BE2C (cell line): ENCODE measurements at regions not wholly inside any gene's neighbourhood (a gene's known extent, or its start where the extent isn't known, plus 50 kb on each side); places are given as distances from the start of the nearest gene placed in this dataset.

ENCODE experiments used
- DNase-seq: peaks from one replicate; pipeline ENCODE4 v3.0.0-alpha.2; 2020
- H3K27me3 ChIP-seq: fragments of 250-450 bp; sonication (Bioruptor Pico); 2 replicates; pipeline ENCODE4 v1.5.1; 2020; ENCODE audit warnings: mild to moderate bottlenecking
- H3K36me3 ChIP-seq: fragments of 250-450 bp; sonication (Bioruptor Pico); 2 replicates; pipeline ENCODE4 v1.5.1; 2020; ENCODE audit warnings: mild to moderate bottlenecking
- H3K4me1 ChIP-seq: fragments of 250-450 bp; sonication (Bioruptor Pico); 2 replicates; pipeline ENCODE4 v1.5.1; 2020
- H3K4me3 ChIP-seq: 2 replicates; pipeline ENCODE4 v1.5.1; 2011; ENCODE audit warnings: low read depth, low read length
- H3K9me3 ChIP-seq: fragments of 250-450 bp; sonication (Bioruptor Pico); 2 replicates; pipeline ENCODE4 v1.5.1; 2020
- CTCF ChIP-seq: IDR thresholded peaks from 2 replicates; pipeline ENCODE4 v1.5.1; 2012; ENCODE audit warnings: mild to moderate bottlenecking, low read depth, low read length

GRCh38 chr5:155091063-155091648, 77.6 kb downstream of the KIF4B start:
- no peak for TF ChIP-seq CTCF
- Histone ChIP-seq H3K4me3 (no peak overlapping the region), H3K9me3 (no peaks in the 10 kb centered on the region), H3K36me3 (no peaks in the 10 kb centered on the region), H3K4me1 (no peaks in the 10 kb centered on the region), H3K27me3 (no peaks in the 10 kb centered on the region; the same call in 1 of the 2 replicates)
- DNase-seq: no peak

DNA sequence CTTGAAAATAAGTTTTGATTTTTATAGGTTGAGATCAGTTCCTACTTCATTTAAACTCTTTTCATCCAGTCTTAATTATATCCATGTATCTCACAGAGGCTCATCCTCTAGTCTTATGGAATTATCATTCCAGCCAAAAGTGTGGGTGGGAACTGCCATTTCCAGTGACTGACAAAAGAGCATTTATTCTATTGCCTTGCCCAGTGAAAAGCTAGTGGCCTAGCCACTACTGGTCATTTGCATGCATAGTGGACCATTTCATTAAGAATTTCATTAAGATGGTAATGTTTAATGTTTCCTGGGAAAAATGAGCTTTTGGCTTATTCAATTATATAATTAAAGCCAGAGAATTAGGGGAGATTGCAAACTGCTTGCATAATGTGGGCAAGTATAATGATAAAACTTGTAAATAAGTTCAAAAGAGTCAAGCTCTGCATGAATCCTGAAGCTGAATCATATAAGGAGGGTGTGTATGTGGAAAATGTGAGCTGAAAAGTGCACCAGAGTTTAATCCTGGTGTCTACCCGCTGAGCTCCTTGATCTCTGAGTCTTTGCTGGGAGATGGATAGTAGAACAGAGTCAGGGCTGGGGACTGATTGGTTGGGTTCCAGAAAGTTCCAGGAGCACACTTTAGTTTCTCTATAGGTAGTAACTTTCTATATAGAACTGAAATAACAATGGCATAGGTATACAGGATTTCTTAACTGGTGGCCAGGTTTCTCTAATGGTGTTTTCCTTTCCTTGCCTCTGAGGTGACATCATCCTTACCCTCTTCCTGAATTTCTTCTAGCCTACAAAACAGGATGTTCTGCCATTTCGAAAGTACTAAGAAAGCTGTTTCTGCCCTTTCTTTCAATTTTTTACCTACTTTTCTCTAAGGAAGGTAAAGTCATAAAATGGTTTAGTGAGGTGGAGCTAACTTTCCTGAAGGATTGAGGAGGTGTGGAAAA, 78.5 kb downstream of the KIF4B start:
- no peak for TF ChIP-seq CTCF
- H3K27me3 ChIP-seq: no peaks in the 10 kb centered on the region; the same call in 1 of the 2 replicates
- H3K4me3 ChIP-seq: no peak overlapping the region
- H3K9me3 ChIP-seq: no peaks in the 10 kb centered on the region
- no peaks in the 10 kb centered on the region for H3K4me1 ChIP-seq
- H3K36me3 ChIP-seq: no peaks in the 10 kb centered on the region
- DNase-seq: no peak

- no peaks in the 10 kb centered on the region for H3K9me3 ChIP-seq
- TF ChIP-seq CTCF: no peak
- no peaks in the 10 kb centered on the region for H3K4me1 ChIP-seq
- no peak overlapping the region for H3K4me3 ChIP-seq
- no peaks in the 10 kb centered on the region for H3K36me3 ChIP-seq
- no peaks in the 10 kb centered on the region; the same call in 1 of the 2 replicates for H3K27me3 ChIP-seq
- no peak for DNase-seq
Measured at GRCh38 chr5:155094455-155094854, 80.9 kb downstream of the KIF4B start.

DNA sequence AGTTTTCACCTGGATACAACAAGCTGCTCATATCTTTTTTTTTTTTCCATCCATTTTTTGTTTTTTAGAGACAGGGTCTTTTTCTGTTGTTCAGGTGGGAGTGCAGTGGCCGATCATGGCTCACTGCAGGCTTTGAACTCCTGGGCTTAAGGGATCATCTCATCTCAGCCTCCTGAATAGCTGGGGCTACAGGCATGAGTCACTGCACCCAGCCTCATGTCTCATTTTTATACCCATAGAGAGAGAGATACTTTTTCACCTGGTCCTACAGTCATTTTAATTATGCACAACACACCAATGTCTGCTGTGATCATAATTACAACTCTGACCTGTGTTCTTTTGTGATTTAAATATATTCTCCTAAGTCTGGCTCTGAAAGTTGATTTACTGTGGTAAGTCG, 84.4 kb downstream of the KIF4B start:
- Histone ChIP-seq H3K27me3 (no peaks in the 10 kb centered on the region; the same call in 1 of the 2 replicates), H3K4me3 (no peak overlapping the region)
- no peak for TF ChIP-seq CTCF

DNA sequence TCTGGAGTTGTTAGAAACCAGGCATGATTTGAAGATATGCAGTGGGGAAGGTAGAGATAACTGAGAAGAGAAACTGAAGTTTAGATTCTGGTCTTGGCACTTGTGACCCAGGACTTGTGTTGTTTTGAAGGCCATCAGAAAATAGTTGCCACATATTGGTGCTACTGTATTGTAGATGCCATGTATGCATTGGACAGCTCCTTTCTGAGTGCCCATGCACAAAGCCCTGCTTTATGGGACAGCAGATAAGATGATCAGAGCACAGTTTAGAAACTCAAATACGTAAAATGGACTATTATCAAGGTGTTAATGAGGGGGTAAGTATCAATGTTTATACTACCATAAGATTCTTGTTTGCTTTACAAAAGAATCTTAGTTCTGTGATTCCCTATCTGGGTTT, 84.9 kb downstream of the KIF4B start:
- Histone ChIP-seq H3K9me3 (no peaks in the 10 kb centered on the region), H3K27me3 (no peaks in the 10 kb centered on the region; the same call in 1 of the 2 replicates), H3K4me1 (no peaks in the 10 kb centered on the region), H3K36me3 (no peaks in the 10 kb centered on the region), H3K4me3 (no peak overlapping the region)
- DNase-seq: no peak
- TF ChIP-seq CTCF: no peak

More for the DNA sequence above, 84.4 kb downstream of the KIF4B start:
- Histone ChIP-seq H3K4me1 (no peaks in the 10 kb centered on the region), H3K36me3 (no peaks in the 10 kb centered on the region), H3K9me3 (no peaks in the 10 kb centered on the region)
- no peak for DNase-seq

GRCh38 chr5:155101697-155102096, 88.1 kb downstream of the KIF4B start:
- TF ChIP-seq CTCF: no peak
- Histone ChIP-seq H3K27me3 (no peaks in the 10 kb centered on the region), H3K9me3 (no peaks in the 10 kb centered on the region), H3K4me1 (no peaks in the 10 kb centered on the region), H3K36me3 (no peaks in the 10 kb centered on the region), H3K4me3 (no peak overlapping the region)
- DNase-seq: no peak
